HepG2 (cell line): ENCODE measurements at regions not wholly inside any gene's neighbourhood (a gene's known extent, or its start where the extent isn't known, plus 50 kb on each side); places are given as distances from the start of the nearest gene placed in this dataset.

Experiments
- ARID3A ChIP-seq: IDR thresholded peaks from 2 replicates; pipeline ENCODE4 v1.6.1; 2012; ENCODE audit warnings: low read depth, low read length, improper control_type of control experiment
- ATF7 ChIP-seq, 2 experiments: fragments of 450-650 bp in 1 of 2; sonication (generic) in 1 of 2; formaldehyde crosslinking in 1 of 2; IDR thresholded peaks; 2 replicates each; pipeline versions ENCODE4 v1.4.0 to v1.6.1; 2016 to 2020; ENCODE audit warnings: antibody characterized with exemption in 1 of 2, mild to moderate bottlenecking in 1 of 2, missing genetic modification reagents in 1 of 2
- BRD4 ChIP-seq: sonication (generic); formaldehyde crosslinking; IDR thresholded peaks from 2 replicates; pipeline ENCODE4 v1.4.0; 2020; ENCODE audit warnings: missing genetic modification reagents
- CCDC6 ChIP-seq: sonication (generic); formaldehyde crosslinking; IDR thresholded peaks from 2 replicates; pipeline ENCODE4 v1.8.1; 2022; ENCODE audit warnings: mild to moderate bottlenecking, missing genetic modification reagents, moderate library complexity
- CENPT ChIP-seq: sonication (generic); formaldehyde crosslinking; IDR thresholded peaks from 2 replicates; pipeline ENCODE4 v1.8.0; 2022; ENCODE audit warnings: low read depth, mild to moderate bottlenecking, moderate library complexity, missing genetic modification reagents
- FLYWCH1 ChIP-seq: sonication (generic); formaldehyde crosslinking; IDR thresholded peaks from 2 replicates; pipeline ENCODE4 v1.8.1; 2023; ENCODE audit warnings: mild to moderate bottlenecking, missing genetic modification reagents
- HMGA1 ChIP-seq: sonication (generic); formaldehyde crosslinking; conservative IDR thresholded peaks from 2 replicates; pipeline ENCODE4 v1.4.0; 2020; ENCODE audit warnings: missing genetic modification reagents
- MXD3 ChIP-seq: IDR thresholded peaks from 2 replicates; pipeline ENCODE4 v1.6.1; 2016; ENCODE audit warnings: mild to moderate bottlenecking, missing biosample characterization, missing genetic modification reagents
- NBN ChIP-seq: fragments of 450-650 bp; conservative IDR thresholded peaks from 2 replicates; pipeline ENCODE4 v1.6.1; 2017
- NCOA2 ChIP-seq: sonication (generic); formaldehyde crosslinking; IDR thresholded peaks from 2 replicates; pipeline ENCODE4 v1.8.0; 2022; ENCODE audit warnings: inconsistent platforms
- NFATC3 ChIP-seq: sonication (generic); formaldehyde crosslinking; IDR thresholded peaks from 2 replicates; pipeline ENCODE4 v1.5.1; 2020; ENCODE audit warnings: mild to moderate bottlenecking, missing genetic modification reagents
- SOX13 ChIP-seq, 3 experiments: fragments of 450-650 bp in 1 of 3; sonication (generic) in 1 of 3; formaldehyde crosslinking in 1 of 3; IDR thresholded peaks in 2 of 3; conservative IDR thresholded peaks in 1 of 3; 2 replicates each; pipeline versions ENCODE4 v1.5.0 to v1.6.1; 2016 to 2020; ENCODE audit warnings: antibody characterized with exemption in 1 of 3, mild to moderate bottlenecking in 1 of 3, missing compliant biosample characterization in 1 of 3, missing genetic modification reagents in 1 of 3, moderate library complexity in 1 of 3
- SPEN ChIP-seq: sonication (generic); formaldehyde crosslinking; IDR thresholded peaks from 2 replicates; pipeline ENCODE4 v1.5.1; 2020; ENCODE audit warnings: low read depth, mild to moderate bottlenecking, missing genetic modification reagents
- TBL1XR1 ChIP-seq: fragments of 150-350 bp; IDR thresholded peaks from 2 replicates; pipeline ENCODE4 v1.6.1; 2014; ENCODE audit warnings: borderline replicate concordance, low read length; ENCODE audit not compliant: partially characterized antibody
- TIGD3 ChIP-seq: sonication (generic); formaldehyde crosslinking; IDR thresholded peaks from 2 replicates; pipeline ENCODE4 v1.5.1; 2020; ENCODE audit warnings: mild to moderate bottlenecking, missing genetic modification reagents, borderline replicate concordance
- ZBTB20 ChIP-seq: sonication (generic); formaldehyde crosslinking; IDR thresholded peaks from 2 replicates; pipeline ENCODE4 v1.8.1; 2023; ENCODE audit warnings: missing genetic modification reagents, low read depth, mild to moderate bottlenecking, borderline replicate concordance
- ZBTB8A ChIP-seq: sonication (generic); formaldehyde crosslinking; IDR thresholded peaks from 2 replicates; pipeline ENCODE4 v1.4.0; 2020; ENCODE audit warnings: mild to moderate bottlenecking, low read depth, missing genetic modification reagents, borderline replicate concordance
- ZNF563 ChIP-seq: sonication (generic); formaldehyde crosslinking; IDR thresholded peaks from 2 replicates; pipeline ENCODE4 v1.8.0; 2022; ENCODE audit warnings: mild to moderate bottlenecking, moderate library complexity, missing genetic modification reagents
- ZNF564 ChIP-seq: sonication (generic); formaldehyde crosslinking; IDR thresholded peaks from 2 replicates; pipeline ENCODE4 v1.8.1; 2023; ENCODE audit warnings: mild to moderate bottlenecking, missing genetic modification reagents
- ZNF597 ChIP-seq: sonication (generic); formaldehyde crosslinking; IDR thresholded peaks from 2 replicates; pipeline ENCODE4 v1.5.0; 2020; ENCODE audit warnings: missing genetic modification reagents
- ZNF615 ChIP-seq: sonication (generic); formaldehyde crosslinking; IDR thresholded peaks from 2 replicates; pipeline ENCODE4 v1.5.0; 2020; ENCODE audit warnings: mild to moderate bottlenecking, missing genetic modification reagents, borderline replicate concordance
- ZNF747 ChIP-seq: sonication (generic); formaldehyde crosslinking; IDR thresholded peaks from 2 replicates; pipeline ENCODE4 v1.8.1; 2023; ENCODE audit warnings: missing genetic modification reagents, mild to moderate bottlenecking, borderline replicate concordance
- ZSCAN20 ChIP-seq: sonication (generic); formaldehyde crosslinking; IDR thresholded peaks from 2 replicates; pipeline ENCODE4 v1.4.0; 2020; ENCODE audit warnings: missing genetic modification reagents, mild to moderate bottlenecking, borderline replicate concordance

GRCh38 chr15:53454843-53455721, 304.4 kb downstream of the WDR72 start (continued):
- TF ChIP-seq MXD3 (no peak), SPEN (no peak), ZBTB20 (CRISPR knock-in tag) (0 out of 2 replicates have a peak, but pooled peaks have one; percentile 81), NCOA2 (CRISPR knock-in tag) (peak; percentile 98), ZNF564 (CRISPR knock-in tag) (no peak), NBN (no peak), ZBTB8A (CRISPR knock-in tag) (no peak), ZNF597 (CRISPR knock-in tag) (no peak), CCDC6 (CRISPR knock-in tag) (no peak), ATF7 (IDR thresholded peaks at IDR 0.05) (peak; percentile 7; the same call in 1 of the 2 replicates), ATF7 (CRISPR knock-in tag; IDR thresholded peaks at IDR 0.05) (no peak; the same call in 1 of the 2 replicates), ARID3A (peak; percentile 95), CENPT (CRISPR knock-in tag) (no peak), HMGA1 (CRISPR knock-in tag) (no peak), SOX13 (IDR thresholded peaks at IDR 0.05) (peak; percentile 89), SOX13 (CRISPR knock-in tag; conservative IDR thresholded peaks at IDR 0.05 in 1 of 2, IDR thresholded peaks at IDR 0.05 in 1 of 2) (peak in 1 of 2 experiments; percentile 94; a peak in 2 of 4 replicates), ZNF615 (CRISPR knock-in tag) (no peak), TBL1XR1 (peak; percentile 89), TIGD3 (CRISPR knock-in tag) (no peak), ZNF747 (CRISPR knock-in tag) (no peak), FLYWCH1 (CRISPR knock-in tag) (no peak), ZSCAN20 (no peak), ZNF563 (CRISPR knock-in tag) (no peak), NFATC3 (no peak), BRD4 (CRISPR knock-in tag) (peak; percentile 16; the same call in 1 of the 2 replicates)
